HG03039 (cell line): ENCODE measurements at regions not wholly inside any gene's neighbourhood (a gene's known extent, or its start where the extent isn't known, plus 50 kb on each side); places are given as distances from the start of the nearest gene placed in this dataset.
"Not testable (repeated sequence)": the region's sequence is repeated elsewhere in the genome, so short reads cannot be mapped to it uniquely, and the experiment has no call there.

Experiments
- ATAC-seq: cut with Tn5 transposase; IDR thresholded peaks from one replicate; pipeline ENCODE4 v1.9.1; 2021; ENCODE audit warnings: mild to moderate bottlenecking, moderate library complexity; ENCODE audit not compliant: unreplicated experiment

- ATAC-seq = no peak
Measured at GRCh38 chr4:93888308-93888707, 59.8 kb downstream of the ATOH1 start.

GRCh38 chr4:93888768-93889167 lies 60.2 kb downstream of the ATOH1 start:
- ATAC-seq = no peak

- no peak for ATAC-seq
Measured at GRCh38 chr4:93891244-93891643, 62.7 kb downstream of the ATOH1 start.

- ATAC-seq = no peak
Measured at GRCh38 chr4:93894995-93895394, 66.4 kb downstream of the ATOH1 start.

- ATAC-seq = no peak
Measured at GRCh38 chr4:93896516-93896915, 68.0 kb downstream of the ATOH1 start.

- ATAC-seq = no peak
Measured at GRCh38 chr4:93897559-93897958, 69.0 kb downstream of the ATOH1 start.

- ATAC-seq = no peak
Measured at GRCh38 chr4:93908778-93909177, 80.2 kb downstream of the ATOH1 start.

- no peak for ATAC-seq
Measured at GRCh38 chr4:93911671-93912070, 83.1 kb downstream of the ATOH1 start.

GRCh38 chr4:93912146-93912545 lies 83.6 kb downstream of the ATOH1 start:
- no peak for ATAC-seq

- ATAC-seq = no peak
Measured at GRCh38 chr4:93918856-93919255, 90.3 kb downstream of the ATOH1 start.

- not testable (repeated sequence) for ATAC-seq
Measured at GRCh38 chr4:93923570-93923969, 95.0 kb downstream of the ATOH1 start.

- no peak for ATAC-seq
Measured at GRCh38 chr4:93947286-93947685, 118.7 kb downstream of the ATOH1 start.

GRCh38 chr4:93950239-93950638 lies 121.7 kb downstream of the ATOH1 start:
- ATAC-seq = not testable (repeated sequence)

- no peak for ATAC-seq
Measured at GRCh38 chr4:93957186-93957585, 128.6 kb downstream of the ATOH1 start.

GRCh38 chr4:93960450-93960849 lies 131.9 kb downstream of the ATOH1 start:
- no peak for ATAC-seq

GRCh38 chr4:93960916-93961315 lies 132.4 kb downstream of the ATOH1 start:
- ATAC-seq = no peak

GRCh38 chr4:93981594-93981993 lies 153.0 kb downstream of the ATOH1 start:
- no peak for ATAC-seq

- ATAC-seq = no peak
Measured at GRCh38 chr4:93982255-93982654, 153.7 kb downstream of the ATOH1 start.

GRCh38 chr4:93983140-93983539 lies 154.6 kb downstream of the ATOH1 start:
- ATAC-seq = peak; percentile 97

GRCh38 chr4:93994175-93994994 lies 165.8 kb downstream of the ATOH1 start:
- no peak for ATAC-seq

- no peak for ATAC-seq
Measured at GRCh38 chr4:93996895-93997294, 168.3 kb downstream of the ATOH1 start.

- no peak for ATAC-seq
Measured at GRCh38 chr4:94000559-94000958, 172.0 kb downstream of the ATOH1 start.

- ATAC-seq = no peak
Measured at GRCh38 chr4:94006932-94007331, 178.4 kb downstream of the ATOH1 start.
